Loucy (cell line): ENCODE measurements at regions not wholly inside any gene's neighbourhood (a gene's known extent, or its start where the extent isn't known, plus 50 kb on each side); places are given as distances from the start of the nearest gene placed in this dataset.

Source experiments
- EZH2phosphoT487 ChIP-seq: fragments of 200-600 bp; IDR thresholded peaks from 2 replicates; pipeline ENCODE4 v1.6.1; 2018; ENCODE audit warnings: antibody characterized with exemption, mild to moderate bottlenecking, moderate library complexity, borderline replicate concordance
- TF ChIP-seq, protein P1 (sequence below): fragments of 200-600 bp; sonication (generic); conservative IDR thresholded peaks from 2 replicates; pipeline ENCODE4 v1.5.1; 2014; ENCODE audit warnings: mild to moderate bottlenecking, antibody characterized with exemption, low read length

DNA sequence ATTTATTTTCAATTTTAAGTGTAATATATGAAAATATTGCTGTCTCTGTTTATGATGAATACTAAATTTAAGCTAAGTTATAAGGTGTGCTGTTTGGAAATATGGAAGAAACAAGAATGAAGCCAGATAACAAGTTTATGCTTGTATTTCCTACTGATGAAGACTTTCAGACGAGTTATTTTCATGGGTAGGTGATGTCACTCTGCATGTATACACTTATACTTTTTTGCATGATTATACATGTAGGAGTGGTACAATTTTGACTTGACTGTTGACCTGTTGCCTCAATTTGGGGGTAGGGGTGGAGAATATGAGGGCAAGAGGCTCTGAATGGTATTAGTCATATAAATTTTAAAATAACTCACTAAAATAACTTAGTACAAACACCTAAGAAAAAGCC lies 133.7 kb downstream of the HAUS1 start:
- TF ChIP-seq, protein P1, sequence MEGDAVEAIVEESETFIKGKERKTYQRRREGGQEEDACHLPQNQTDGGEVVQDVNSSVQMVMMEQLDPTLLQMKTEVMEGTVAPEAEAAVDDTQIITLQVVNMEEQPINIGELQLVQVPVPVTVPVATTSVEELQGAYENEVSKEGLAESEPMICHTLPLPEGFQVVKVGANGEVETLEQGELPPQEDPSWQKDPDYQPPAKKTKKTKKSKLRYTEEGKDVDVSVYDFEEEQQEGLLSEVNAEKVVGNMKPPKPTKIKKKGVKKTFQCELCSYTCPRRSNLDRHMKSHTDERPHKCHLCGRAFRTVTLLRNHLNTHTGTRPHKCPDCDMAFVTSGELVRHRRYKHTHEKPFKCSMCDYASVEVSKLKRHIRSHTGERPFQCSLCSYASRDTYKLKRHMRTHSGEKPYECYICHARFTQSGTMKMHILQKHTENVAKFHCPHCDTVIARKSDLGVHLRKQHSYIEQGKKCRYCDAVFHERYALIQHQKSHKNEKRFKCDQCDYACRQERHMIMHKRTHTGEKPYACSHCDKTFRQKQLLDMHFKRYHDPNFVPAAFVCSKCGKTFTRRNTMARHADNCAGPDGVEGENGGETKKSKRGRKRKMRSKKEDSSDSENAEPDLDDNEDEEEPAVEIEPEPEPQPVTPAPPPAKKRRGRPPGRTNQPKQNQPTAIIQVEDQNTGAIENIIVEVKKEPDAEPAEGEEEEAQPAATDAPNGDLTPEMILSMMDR = no peak
- TF ChIP-seq EZH2phosphoT487 = no peak
